Ascending aorta (tissue), 2 donors: ENCODE measurements at regions not wholly inside any gene's neighbourhood (a gene's known extent, or its start where the extent isn't known, plus 50 kb on each side); places are given as distances from the start of the nearest gene placed in this dataset.
"Not testable (repeated sequence)": the region's sequence is repeated elsewhere in the genome, so short reads cannot be mapped to it uniquely, and the experiment has no call there.

ENCODE experiments used
- DNase-seq, 2 donors: peaks; one replicate each; pipeline ENCODE4 v3.0.0-alpha.2; 2019; ENCODE audit warnings: low spot score in 2 of 2
- H3K27ac ChIP-seq, 2 donors: fragments of 200-600 bp; sonication (generic); one replicate each; pipeline ENCODE4 v1.5.1; 2016 to 2017; ENCODE audit warnings: mild to moderate bottlenecking in 1 of 2
- H3K27me3 ChIP-seq: fragments of 200-600 bp; sonication (generic); one replicate; pipeline ENCODE4 v1.5.1; 2017
- H3K36me3 ChIP-seq, 2 donors: fragments of 200-600 bp; sonication (generic); one replicate each; pipeline ENCODE4 v1.5.1; 2016
- H3K4me1 ChIP-seq, 2 donors: fragments of 200-600 bp; sonication (generic); one replicate each; pipeline ENCODE4 v1.5.1; 2016 to 2017; ENCODE audit warnings: mild to moderate bottlenecking in 1 of 2
- H3K4me3 ChIP-seq, 2 donors: fragments of 200-600 bp; sonication (generic); one replicate each; pipeline ENCODE4 v1.5.1; 2016 to 2017; ENCODE audit warnings: mild to moderate bottlenecking in 1 of 2
- H3K9me3 ChIP-seq, 2 donors: fragments of 200-600 bp; sonication (generic); one replicate each; pipeline ENCODE4 v1.5.1; 2016
- intact Hi-C: fragments of 100-400 bp; cut with DNase I; formaldehyde crosslinking; loops from one replicate; pipeline ENCODE4 v1.15.1; 2023
- TF ChIP-seq, protein P1 (sequence below), 3 experiments: fragments of 200-600 bp in 2 of 3; fragments of 450-650 bp in 1 of 3; sonication (generic) in 2 of 3; IDR thresholded peaks; one replicate each; pipeline ENCODE4 v1.5.1; 2016 to 2019; ENCODE audit warnings: antibody characterized with exemption in 3 of 3, mild to moderate bottlenecking in 1 of 3, moderate library complexity in 1 of 3

DNA sequence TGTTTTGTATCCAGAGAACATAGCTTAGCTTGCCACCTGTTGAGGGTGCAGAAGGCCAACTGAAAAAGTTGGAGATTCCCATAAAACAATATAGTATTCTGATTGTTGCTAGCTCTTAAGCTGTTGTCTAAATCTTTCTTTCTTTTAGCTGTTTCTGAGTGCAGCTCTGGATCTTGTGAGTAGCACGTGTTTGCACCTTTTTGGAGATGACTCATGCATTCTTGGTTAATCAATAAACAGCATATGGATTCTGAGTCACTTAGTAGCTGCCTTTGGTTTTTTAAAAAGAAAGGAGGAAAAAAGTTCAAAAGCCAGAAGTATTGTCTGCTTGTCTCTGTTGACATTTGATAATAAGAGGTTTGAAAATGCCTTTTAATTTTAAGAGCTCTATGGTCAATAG is 483.0 kb upstream of the FSIP2 start:
- H3K4me3 ChIP-seq: no peak overlapping the region
- TF ChIP-seq, protein P1, sequence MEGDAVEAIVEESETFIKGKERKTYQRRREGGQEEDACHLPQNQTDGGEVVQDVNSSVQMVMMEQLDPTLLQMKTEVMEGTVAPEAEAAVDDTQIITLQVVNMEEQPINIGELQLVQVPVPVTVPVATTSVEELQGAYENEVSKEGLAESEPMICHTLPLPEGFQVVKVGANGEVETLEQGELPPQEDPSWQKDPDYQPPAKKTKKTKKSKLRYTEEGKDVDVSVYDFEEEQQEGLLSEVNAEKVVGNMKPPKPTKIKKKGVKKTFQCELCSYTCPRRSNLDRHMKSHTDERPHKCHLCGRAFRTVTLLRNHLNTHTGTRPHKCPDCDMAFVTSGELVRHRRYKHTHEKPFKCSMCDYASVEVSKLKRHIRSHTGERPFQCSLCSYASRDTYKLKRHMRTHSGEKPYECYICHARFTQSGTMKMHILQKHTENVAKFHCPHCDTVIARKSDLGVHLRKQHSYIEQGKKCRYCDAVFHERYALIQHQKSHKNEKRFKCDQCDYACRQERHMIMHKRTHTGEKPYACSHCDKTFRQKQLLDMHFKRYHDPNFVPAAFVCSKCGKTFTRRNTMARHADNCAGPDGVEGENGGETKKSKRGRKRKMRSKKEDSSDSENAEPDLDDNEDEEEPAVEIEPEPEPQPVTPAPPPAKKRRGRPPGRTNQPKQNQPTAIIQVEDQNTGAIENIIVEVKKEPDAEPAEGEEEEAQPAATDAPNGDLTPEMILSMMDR (IDR thresholded peaks at IDR 0.05): no peak
- no peaks in the 10 kb centered on the region for H3K36me3 ChIP-seq
- H3K9me3 ChIP-seq: no peaks in the 10 kb centered on the region
- DNase-seq: no peak
- H3K4me1 ChIP-seq: no peaks in the 10 kb centered on the region
- intact Hi-C loops: no loop called here
- H3K27ac ChIP-seq: no peak overlapping the region
- H3K27me3 ChIP-seq: no peaks in the 10 kb centered on the region

DNA sequence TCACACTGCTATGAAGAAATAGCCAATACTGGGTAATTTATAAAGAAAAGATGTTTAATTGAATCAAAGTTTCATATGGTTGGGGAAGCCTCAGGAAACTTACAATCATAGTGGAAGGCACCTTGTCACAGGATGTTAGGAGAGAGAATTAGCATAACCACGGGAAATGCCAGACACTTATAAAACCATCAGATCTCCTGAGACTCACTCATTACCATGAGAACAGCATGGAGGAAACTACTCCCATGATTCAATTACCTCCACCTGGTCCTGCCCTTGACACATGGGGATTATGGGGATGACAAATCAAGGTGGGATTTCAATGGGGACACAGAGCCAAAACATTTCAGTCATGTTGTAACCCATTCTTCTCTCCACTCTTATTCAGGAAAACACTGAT is 472.9 kb upstream of the FSIP2 start:
- intact Hi-C loops: no loop called here
- no peak overlapping the region for H3K4me3 ChIP-seq

DNA sequence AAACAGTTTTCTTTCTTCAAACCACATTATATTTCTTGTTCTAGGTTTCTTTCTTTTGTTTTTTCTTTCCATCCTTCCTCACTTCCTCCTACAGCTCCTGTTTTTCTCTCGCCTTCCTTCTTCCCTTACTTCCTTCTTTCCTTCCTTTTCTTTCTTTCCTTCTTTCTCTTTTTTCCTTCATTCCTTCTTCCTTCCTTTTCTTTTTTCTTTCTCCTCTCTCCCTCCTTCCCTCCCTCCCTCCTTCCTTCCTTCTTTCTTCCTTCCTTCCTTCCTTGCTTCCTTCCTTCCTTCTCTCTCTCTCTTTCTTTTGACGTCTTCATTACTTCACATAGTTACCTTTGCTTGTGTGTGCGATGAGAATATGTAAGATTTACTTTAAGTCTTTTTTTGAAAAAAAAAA is 470.0 kb upstream of the FSIP2 start:
- intact Hi-C loops: no loop called here
- no peaks in the 10 kb centered on the region for H3K9me3 ChIP-seq
- no peak for DNase-seq

More for the DNA sequence above, 472.9 kb upstream of the FSIP2 start:
- Histone ChIP-seq H3K27ac (no peak overlapping the region), H3K4me1 (no peaks in the 10 kb centered on the region), H3K9me3 (no peaks in the 10 kb centered on the region), H3K36me3 (no peaks in the 10 kb centered on the region), H3K27me3 (no peaks in the 10 kb centered on the region)
- TF ChIP-seq, protein P1 (IDR thresholded peaks at IDR 0.05): no peak
- DNase-seq: no peak

GRCh38 chr2:185274718-185275484 is 463.7 kb upstream of the FSIP2 start:
- H3K27me3 ChIP-seq: no peaks in the 10 kb centered on the region
- H3K4me1 ChIP-seq: no peaks in the 10 kb centered on the region
- H3K9me3 ChIP-seq: no peaks in the 10 kb centered on the region
- H3K27ac ChIP-seq: no peak overlapping the region
- intact Hi-C loops: no loop called here
- TF ChIP-seq, protein P1 (IDR thresholded peaks at IDR 0.05): no peak
- no peak overlapping the region for H3K4me3 ChIP-seq
- DNase-seq: no peak
- no peaks in the 10 kb centered on the region for H3K36me3 ChIP-seq

More for the DNA sequence above, 470.0 kb upstream of the FSIP2 start:
- TF ChIP-seq, protein P1 (IDR thresholded peaks at IDR 0.05): no peak
- Histone ChIP-seq H3K27ac (no peak overlapping the region), H3K27me3 (no peaks in the 10 kb centered on the region), H3K4me3 (no peak overlapping the region), H3K4me1 (no peaks in the 10 kb centered on the region), H3K36me3 (no peaks in the 10 kb centered on the region)

DNA sequence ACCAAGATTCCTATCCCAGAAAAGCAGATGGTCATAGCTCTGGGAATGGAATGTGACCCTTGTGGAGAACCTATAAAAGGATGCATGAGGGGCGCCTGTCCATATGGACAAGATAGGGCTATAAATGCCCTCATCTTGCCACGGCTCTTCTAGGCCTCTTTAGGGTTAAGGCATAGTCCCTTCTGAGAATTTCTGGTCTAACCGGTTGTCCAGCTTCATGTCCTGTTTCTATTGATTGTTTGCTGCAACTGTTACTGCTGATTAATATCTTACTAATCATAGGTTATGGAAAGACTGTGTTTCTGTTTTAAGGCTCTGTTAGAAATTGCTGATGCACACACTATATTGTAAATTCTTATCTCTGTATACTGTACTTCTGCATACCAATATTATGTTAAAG is 462.6 kb upstream of the FSIP2 start:
- H3K9me3 ChIP-seq, H3K4me1 ChIP-seq, H3K4me3 ChIP-seq, H3K36me3 ChIP-seq, H3K27ac ChIP-seq, intact Hi-C loops, DNase-seq, H3K27me3 ChIP-seq: not testable (repeated sequence)

- Histone ChIP-seq H3K9me3 (no peaks in the 10 kb centered on the region), H3K27me3 (no peaks in the 10 kb centered on the region), H3K4me1 (no peaks in the 10 kb centered on the region), H3K4me3 (no peak overlapping the region), H3K27ac (no peak overlapping the region), H3K36me3 (no peaks in the 10 kb centered on the region)
- DNase-seq: no peak
- TF ChIP-seq, protein P1 (IDR thresholded peaks at IDR 0.05): no peak
- intact Hi-C loops: no loop called here
Observed at GRCh38 chr2:185278761-185279160, 459.8 kb upstream of the FSIP2 start.
